H1 (cell line): ENCODE measurements at regions not wholly inside any gene's neighbourhood (a gene's known extent, or its start where the extent isn't known, plus 50 kb on each side); places are given as distances from the start of the nearest gene placed in this dataset.

ENCODE experiments used
- CTCF ChIA-PET: fragments of 300-600 bp; sonication (Branson Sonifier 250); formaldehyde crosslinking; loops from one replicate; lab custom pipeline; 2021; ENCODE audit not compliant: partially characterized antibody; lab: Charles Lee
- POLR2A ChIA-PET: fragments of 300-600 bp; sonication (Branson Sonifier 250); formaldehyde crosslinking; loops from one replicate; lab custom pipeline; 2021; ENCODE audit warnings: inconsistent platforms; ENCODE audit not compliant: partially characterized antibody; lab: Charles Lee
- DNase-seq, 2 experiments: peaks; one replicate each; pipeline versions ENCODE4 v3.0.0 to v3.0.0-alpha.2; 2010 to 2022; ENCODE audit warnings: low spot score in 2 of 2, low read depth in 1 of 2, mixed read lengths in 1 of 2
- FAIRE-seq: peaks from 2 replicates; lab custom pipeline; 2011; peaks lifted over from hg19 to GRCh38; lab: Jason Lieb, UNC
- H2AFZ ChIP-seq: 2 replicates; pipeline ENCODE4 v1.8.1; 2012; ENCODE audit warnings: low read length, inconsistent platforms
- H2AK5ac ChIP-seq: 2 replicates; pipeline ENCODE4 v1.6.1; 2013; ENCODE audit warnings: low read depth, low read length
- H2BK120ac ChIP-seq: replicated peaks from 2 replicates; pipeline ENCODE3; 2013; ENCODE audit warnings: low read depth, low read length, inconsistent platforms
- H2BK12ac ChIP-seq: 2 replicates; pipeline ENCODE4 v1.6.1; 2013; ENCODE audit warnings: low read depth, low read length
- H2BK15ac ChIP-seq: 2 replicates; pipeline ENCODE4 v1.6.1; 2013; ENCODE audit warnings: low read length
- H2BK20ac ChIP-seq: 2 replicates; pipeline ENCODE4 v1.6.1; 2013; ENCODE audit warnings: low read length
- H2BK5ac ChIP-seq: 2 replicates; pipeline ENCODE4 v1.6.1; 2013; ENCODE audit warnings: low read depth, low read length
- H3K14ac ChIP-seq: 2 replicates; pipeline ENCODE4 v1.6.1; 2013; ENCODE audit warnings: inconsistent platforms; ENCODE audit not compliant: insufficient read length
- H3K18ac ChIP-seq: 2 replicates; pipeline ENCODE4 v1.6.1; 2013; ENCODE audit warnings: low read length; ENCODE audit errors: extremely low read depth
- H3K23ac ChIP-seq: 2 replicates; pipeline ENCODE4 v1.6.1; 2013; ENCODE audit warnings: inconsistent platforms; ENCODE audit not compliant: insufficient read length
- H3K23me2 ChIP-seq: 2 replicates; pipeline ENCODE4 v1.6.1; 2013; ENCODE audit warnings: low read depth, low read length
- H3K27ac ChIP-seq: 2 replicates; pipeline ENCODE4 v1.6.1; 2011; ENCODE audit warnings: low read depth, low read length, inconsistent platforms
- H3K27me3 ChIP-seq, 4 experiments: replicated peaks in 1 of 4; 1 replicate in 1 of 4; 2 replicates in 3 of 4; pipeline versions ENCODE4 v1.6.1 to v1.8.1; 2011 to 2013; ENCODE audit warnings: low read length in 3 of 4, mild to moderate bottlenecking in 3 of 4, inconsistent platforms in 2 of 4, mixed read lengths in 2 of 4, moderate library complexity in 1 of 4; ENCODE audit not compliant: control insufficient read depth in 3 of 4, insufficient read depth in 3 of 4; ENCODE audit errors: extremely low read depth in 1 of 4
- H3K36me3 ChIP-seq, 4 experiments: 2 replicates each; pipeline versions ENCODE4 v1.6.1 to v1.8.1; 2011 to 2013; ENCODE audit warnings: mild to moderate bottlenecking in 4 of 4, low read length in 3 of 4, moderate library complexity in 2 of 4, control low read depth in 1 of 4, inconsistent platforms in 1 of 4; ENCODE audit not compliant: insufficient read depth in 4 of 4, control insufficient read depth in 2 of 4
- H3K4ac ChIP-seq: replicated peaks from 2 replicates; pipeline ENCODE3; 2013; ENCODE audit warnings: low read length, low read depth, mixed read lengths, inconsistent platforms; ENCODE audit not compliant: insufficient read length
- H3K4me1 ChIP-seq, 4 experiments: replicated peaks in 1 of 4; 1 replicate in 1 of 4; 2 replicates in 3 of 4; pipeline versions ENCODE4 v1.6.1 to v1.8.1; 2011 to 2013; ENCODE audit warnings: low read length in 3 of 4, inconsistent platforms in 2 of 4, mixed read lengths in 1 of 4; ENCODE audit not compliant: insufficient read depth in 4 of 4, control insufficient read depth in 3 of 4
- H3K4me2 ChIP-seq, 2 experiments: 2 replicates each; pipeline versions ENCODE4 v1.6.1 to v1.8.1; 2011 to 2013; ENCODE audit warnings: low read depth in 2 of 2, low read length in 2 of 2, control low read depth in 1 of 2, inconsistent platforms in 1 of 2, mild to moderate bottlenecking in 1 of 2; ENCODE audit not compliant: insufficient read depth in 1 of 2
- H3K4me3 ChIP-seq, 4 experiments: fragments of 200-600, 300-600 bp in 1 of 4; sonication (generic), shearing (Covaris generic), sonication (Bioruptor Twin) in 1 of 4; 2 replicates each; pipeline versions ENCODE4 v1.5.1 to v1.8.1; 2011 to 2016; ENCODE audit warnings: low read length in 4 of 4, low read depth in 3 of 4, control low read depth in 2 of 4, inconsistent platforms in 2 of 4, mild to moderate bottlenecking in 2 of 4, mixed read lengths in 1 of 4, moderate library complexity in 1 of 4; ENCODE audit not compliant: insufficient read depth in 2 of 4; ENCODE audit errors: extremely low read depth in 1 of 4
- H3K56ac ChIP-seq: replicated peaks from 2 replicates; pipeline ENCODE3; 2013; ENCODE audit warnings: low read depth, mild to moderate bottlenecking, mixed read lengths, low read length, inconsistent platforms; ENCODE audit not compliant: insufficient read length
- H3K79me1 ChIP-seq: 2 replicates; pipeline ENCODE4 v1.6.1; 2013; ENCODE audit warnings: low read depth, low read length, control low read depth
- H3K79me2 ChIP-seq, 2 experiments: 2 replicates each; pipeline versions ENCODE4 v1.6.1 to v1.8.1; 2012 to 2013; ENCODE audit warnings: low read length in 2 of 2, mild to moderate bottlenecking in 2 of 2, inconsistent platforms in 1 of 2; ENCODE audit not compliant: insufficient read depth in 2 of 2, control insufficient read depth in 1 of 2
- H3K9ac ChIP-seq, 4 experiments: replicated peaks in 1 of 4; 1 replicate in 1 of 4; 2 replicates in 3 of 4; pipeline versions ENCODE4 v1.6.1 to v1.8.1; 2011 to 2013; ENCODE audit warnings: low read depth in 3 of 4, low read length in 3 of 4, control low read depth in 2 of 4, mild to moderate bottlenecking in 2 of 4, moderate library complexity in 2 of 4, inconsistent platforms in 1 of 4; ENCODE audit errors: extremely low read depth in 1 of 4
- H3K9me3 ChIP-seq, 2 experiments: 2 replicates each; pipeline versions ENCODE4 v1.6.1 to v1.8.1; 2012 to 2013; ENCODE audit warnings: mild to moderate bottlenecking in 2 of 2, moderate library complexity in 2 of 2, control low read depth in 1 of 2, inconsistent platforms in 1 of 2, low read depth in 1 of 2, low read length in 1 of 2, mixed read lengths in 1 of 2; ENCODE audit not compliant: insufficient read depth in 2 of 2
- H4K20me1 ChIP-seq, 2 experiments: replicated peaks in 1 of 2; 2 replicates each; pipeline versions ENCODE3 to v1.8.1; 2011 to 2013; ENCODE audit warnings: inconsistent platforms in 2 of 2, low read length in 2 of 2, mild to moderate bottlenecking in 1 of 2; ENCODE audit not compliant: insufficient read depth in 2 of 2, control insufficient read depth in 1 of 2
- H4K5ac ChIP-seq: 2 replicates; pipeline ENCODE4 v1.6.1; 2013; ENCODE audit warnings: low read length, low read depth, mixed read lengths, inconsistent platforms; ENCODE audit not compliant: insufficient read length
- H4K8ac ChIP-seq: 2 replicates; pipeline ENCODE4 v1.8.0; 2013; ENCODE audit warnings: mild to moderate bottlenecking, moderate library complexity, low read length, inconsistent platforms; ENCODE audit not compliant: insufficient read depth; ENCODE audit errors: extremely low read depth
- H4K91ac ChIP-seq: replicated peaks from 2 replicates; pipeline ENCODE3; 2013; ENCODE audit warnings: low read length, mixed read lengths, inconsistent platforms; ENCODE audit not compliant: insufficient read length
- CEBPB ChIP-seq: IDR thresholded peaks from 2 replicates; pipeline ENCODE4 v1.6.1; 2012; ENCODE audit warnings: low read depth, low read length
- CTBP2 ChIP-seq: IDR thresholded peaks from 2 replicates; pipeline ENCODE4 v1.7.0; 2011; ENCODE audit warnings: borderline replicate concordance, mild to moderate bottlenecking, moderate library complexity, mixed read lengths, low read length; ENCODE audit not compliant: insufficient read depth, insufficient read length
- HDAC2 ChIP-seq, 2 experiments: fragments of 300-600 bp in 1 of 2; sonication (generic) in 1 of 2; IDR thresholded peaks; 2 replicates each; pipeline ENCODE4 v1.6.1; 2011 to 2012; ENCODE audit warnings: low read depth in 2 of 2, low read length in 2 of 2, mild to moderate bottlenecking in 2 of 2, moderate library complexity in 2 of 2, borderline replicate concordance in 1 of 2, inconsistent platforms in 1 of 2
- MAX ChIP-seq: IDR thresholded peaks from 2 replicates; pipeline ENCODE4 v1.6.1; 2012; ENCODE audit warnings: inconsistent platforms
- NANOG ChIP-seq: IDR thresholded peaks from 2 replicates; pipeline ENCODE4 v1.6.1; 2011; ENCODE audit warnings: low read length, low read depth, mild to moderate bottlenecking, inconsistent platforms; ENCODE audit not compliant: insufficient read depth, poor library complexity, severe bottlenecking
- NRF1 ChIP-seq: IDR thresholded peaks from 2 replicates; pipeline ENCODE4 v1.6.1; 2011; ENCODE audit warnings: mild to moderate bottlenecking, low read depth, low read length, improper control_type of control experiment
- PHF8 ChIP-seq: fragments of 200-600 bp; sonication (generic); conservative IDR thresholded peaks from 2 replicates; pipeline ENCODE4 v1.7.1; 2012; ENCODE audit warnings: low read depth, mild to moderate bottlenecking, inconsistent platforms, low read length, moderate library complexity
- POLR2AphosphoS5 ChIP-seq: IDR thresholded peaks from 2 replicates; pipeline ENCODE4 v1.6.1; 2011; ENCODE audit warnings: low read depth, low read length
- RAD21 ChIP-seq, 2 experiments: IDR thresholded peaks in 1 of 2; conservative IDR thresholded peaks in 1 of 2; 2 replicates each; pipeline ENCODE4 v1.6.1; 2011; ENCODE audit warnings: low read depth in 2 of 2, low read length in 2 of 2, improper control_type of control experiment in 1 of 2, inconsistent platforms in 1 of 2, mild to moderate bottlenecking in 1 of 2, moderate library complexity in 1 of 2
- RXRA ChIP-seq: IDR thresholded peaks from 2 replicates; pipeline ENCODE4 v1.6.1; 2011; ENCODE audit warnings: low read depth, mild to moderate bottlenecking, low read length, moderate library complexity; ENCODE audit not compliant: insufficient read depth
- SIRT6 ChIP-seq: IDR thresholded peaks from one replicate; pipeline ENCODE4 v1.7.1; 2012; ENCODE audit warnings: low read length, inconsistent platforms
- SP2 ChIP-seq: IDR thresholded peaks from 2 replicates; pipeline ENCODE4 v1.6.1; 2012; ENCODE audit warnings: mild to moderate bottlenecking, low read length, inconsistent platforms
- TBP ChIP-seq: IDR thresholded peaks from 2 replicates; pipeline ENCODE4 v1.6.1; 2011; ENCODE audit warnings: low read depth, low read length, improper control_type of control experiment
- WGBS, 2 experiments: shearing (Covaris generic) in 1 of 2; methylation state at CpG; one replicate each; pipeline versions ENCODE4 v1.1.6 to v1.1.7; 2013 to 2015; ENCODE audit warnings: low lambda C conversion rate in 2 of 2, mixed read lengths in 2 of 2, inconsistent platforms in 1 of 2, low coverage in 1 of 2, missing lambda C conversion rate in 1 of 2; ENCODE audit not compliant: insufficient replicate concordance in 2 of 2, insufficient coverage in 1 of 2, insufficient read length in 1 of 2; ENCODE audit errors: extremely low coverage in 1 of 2, missing lambda C conversion rate in 1 of 2; 5-methylcytosine and 5-hydroxymethylcytosine counted together
- TF ChIP-seq, protein P1 (sequence below): IDR thresholded peaks from 2 replicates; pipeline ENCODE4 v1.6.1; 2011; ENCODE audit warnings: low read depth, mild to moderate bottlenecking, low read length; ENCODE audit not compliant: insufficient read depth

DNA sequence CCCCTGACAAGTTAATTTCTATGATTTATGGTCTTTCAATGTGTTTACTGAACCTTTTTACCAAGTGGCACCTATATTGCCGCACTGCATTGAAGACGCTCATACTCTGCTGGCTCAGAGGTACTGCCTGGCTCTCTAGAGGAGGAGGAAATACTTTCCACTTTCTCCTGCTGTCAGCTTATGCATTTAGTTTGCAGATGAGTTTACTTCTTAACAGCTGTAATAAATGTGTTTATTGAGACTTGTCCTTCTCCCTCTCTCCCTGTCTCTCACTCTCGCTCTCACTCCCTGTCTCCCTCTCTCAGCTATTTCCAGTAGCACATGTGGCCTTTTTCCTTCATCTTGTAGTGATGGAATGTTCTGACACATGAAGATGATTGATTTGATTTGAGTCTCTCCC lies 60.3 kb upstream of the SPATA13 start:
- no peaks in the 10 kb centered on the region for H3K23me2 ChIP-seq
- H3K4me2 ChIP-seq, result no peak overlapping the region
- no peaks in the 10 kb centered on the region for H3K27me3 ChIP-seq
- no peak overlapping the region for H4K8ac ChIP-seq
- no peak overlapping the region for H3K18ac ChIP-seq
- H3K56ac ChIP-seq, result no peak overlapping the region
- no peak overlapping the region for H4K5ac ChIP-seq
- no peak overlapping the region for H3K4ac ChIP-seq
- H2BK20ac ChIP-seq, result no peak overlapping the region
- no peak overlapping the region for H3K4me3 ChIP-seq
- no peaks in the 10 kb centered on the region for H4K20me1 ChIP-seq
- H4K91ac ChIP-seq, result no peak overlapping the region
- no peak overlapping the region for H2AFZ ChIP-seq
- no peaks in the 10 kb centered on the region for H3K79me2 ChIP-seq
- H3K79me1 ChIP-seq, result no peaks in the 10 kb centered on the region
- H3K9me3 ChIP-seq, result no peaks in the 10 kb centered on the region
- H2BK120ac ChIP-seq, result no peak overlapping the region
- CTCF ChIA-PET, result interaction anchor here (0.5 to 1.8 kb wide), 7 partner anchors 9 to 222 kb away, joined by 3 to 6 read pairs (median 3); no protein-coding TSS in a partner anchor
- no peak overlapping the region for H3K23ac ChIP-seq
- DNase-seq, result no peak
- no peaks in the 10 kb centered on the region for H3K36me3 ChIP-seq
- H2BK12ac ChIP-seq, result no peak overlapping the region
- no peak overlapping the region for H3K14ac ChIP-seq
- H2BK15ac ChIP-seq, result no peak overlapping the region
- POLR2A ChIA-PET, result no interaction called here
- peaks cover 0 to 3% (median 1%) of the 10 kb centered on the region in 4 experiments; a peak in 2 of 7 replicates for H3K4me1 ChIP-seq
- 81% methylated on average over 3 of the region's 3 CpGs; no CpG with 5 or more reads in 1 of the 2 experiments for WGBS, 2 experiments
- H2AK5ac ChIP-seq, result no peak overlapping the region
- H3K27ac ChIP-seq, result no peak overlapping the region
- no peak overlapping the region for H3K9ac ChIP-seq
- no peak overlapping the region for H2BK5ac ChIP-seq
- no peak for FAIRE-seq
- TF ChIP-seq HDAC2 (IDR thresholded peaks at IDR 0.05; ENCODE audit: borderline replicate concordance in 1 of 2, low read depth in 2 of 2, low read length in 2 of 2) (no peak), MAX (no peak), CTBP2 (no peak), POLR2AphosphoS5 (no peak), CEBPB (no peak), TBP (no peak), RAD21 (IDR thresholded peaks at IDR 0.05 in 1 of 2, conservative IDR thresholded peaks at IDR 0.05 in 1 of 2; ENCODE audit: low read depth in 2 of 2, low read length in 2 of 2) (no peak), NANOG (no peak), PHF8 (no peak), SIRT6 (no peak), RXRA (no peak), NRF1 (no peak), SP2 (no peak)
- TF ChIP-seq, protein P1, sequence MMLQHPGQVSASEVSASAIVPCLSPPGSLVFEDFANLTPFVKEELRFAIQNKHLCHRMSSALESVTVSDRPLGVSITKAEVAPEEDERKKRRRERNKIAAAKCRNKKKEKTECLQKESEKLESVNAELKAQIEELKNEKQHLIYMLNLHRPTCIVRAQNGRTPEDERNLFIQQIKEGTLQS, result no peak
